GM11168 (cell line): ENCODE measurements at regions not wholly inside any gene's neighbourhood (a gene's known extent, or its start where the extent isn't known, plus 50 kb on each side); places are given as distances from the start of the nearest gene placed in this dataset.

Experiments used
- in situ Hi-C: fragments of 300-500 bp; cut with MboI; formaldehyde crosslinking; loops from one replicate; pipeline ENCODE4 v1.12.0; 2022; ENCODE audit warnings: low sequenced_read_pairs; ENCODE audit not compliant: unreplicated experiment

DNA sequence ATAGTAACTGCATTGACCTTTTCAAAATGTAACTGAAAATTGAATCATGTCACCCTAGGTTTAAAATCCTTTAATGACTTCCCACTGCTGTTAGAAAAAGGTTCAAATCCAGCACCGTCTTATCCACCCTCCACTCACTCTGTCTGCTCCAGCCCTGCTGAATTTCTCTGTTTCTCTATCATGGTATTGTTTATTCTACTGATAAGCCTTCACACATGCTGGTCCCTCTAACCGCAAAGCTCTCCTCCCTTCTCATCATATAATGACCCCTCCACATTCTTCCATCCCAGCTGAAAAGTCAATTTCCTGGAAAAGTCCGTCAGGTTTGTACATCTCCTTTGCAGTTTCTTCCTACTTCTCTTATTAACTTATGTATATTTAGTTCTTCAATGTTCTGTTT, 389.2 kb upstream of the F9 start:
- in situ Hi-C loops: no loop called here

DNA sequence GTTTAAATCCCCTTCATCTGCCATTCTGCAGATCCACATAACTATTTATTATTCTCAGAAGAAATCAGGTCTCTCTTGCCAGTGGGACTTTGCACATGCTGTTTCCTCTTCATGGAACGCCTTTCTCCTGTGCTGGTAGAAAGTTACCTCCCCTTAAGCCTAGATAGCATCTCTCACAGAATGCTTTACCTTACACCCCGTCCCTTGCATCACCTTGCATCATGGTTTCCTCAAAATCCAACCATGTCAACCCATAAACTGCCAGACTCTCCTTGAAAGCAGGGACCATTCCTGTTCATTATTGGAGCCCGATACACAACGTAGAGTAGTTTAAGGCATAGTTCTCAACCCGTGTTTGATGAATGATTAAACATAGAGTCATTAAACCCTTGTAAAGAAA, 396.2 kb upstream of the F9 start:
- in situ Hi-C loops: no loop called here

DNA sequence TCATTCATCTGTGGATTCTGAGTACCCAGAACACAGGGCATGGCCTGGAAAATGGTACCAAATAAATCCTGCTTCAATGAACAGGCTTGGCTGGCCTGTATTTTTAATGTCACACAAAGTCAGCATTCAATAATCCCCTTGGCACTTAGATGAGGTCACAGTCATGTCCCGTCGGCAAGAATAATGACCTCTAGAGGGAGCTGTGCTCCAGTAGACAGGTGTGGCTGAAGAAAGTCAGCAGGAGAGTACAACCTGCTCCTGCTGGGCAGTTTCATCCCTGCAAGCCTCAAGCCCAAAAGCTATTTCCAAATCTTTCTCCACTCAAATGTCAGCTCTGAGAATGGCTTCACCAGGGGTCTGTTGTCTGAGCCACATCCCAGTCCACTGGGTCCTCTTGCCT, 404.0 kb upstream of the F9 start:
- in situ Hi-C loops: no loop called here

DNA sequence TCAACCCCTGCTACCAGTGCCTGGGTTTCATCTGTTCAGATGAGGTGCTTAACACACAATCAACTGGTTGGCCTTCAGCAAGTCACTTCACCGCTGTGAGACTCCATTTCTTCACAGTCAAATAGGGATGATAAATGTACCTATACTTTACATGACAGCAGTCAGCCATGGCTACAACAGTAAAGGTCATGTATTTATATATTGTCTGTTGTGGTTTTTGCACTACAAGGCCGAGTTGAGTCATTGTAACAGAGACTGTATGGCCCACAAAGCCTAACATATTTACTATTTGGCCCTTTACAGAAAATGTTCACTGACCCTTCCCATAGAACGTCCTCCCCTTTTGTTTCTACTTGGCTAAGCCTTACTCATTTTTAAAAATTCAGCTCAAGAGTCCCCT, 404.6 kb upstream of the F9 start:
- in situ Hi-C loops: no loop called here

GRCh38 chrX:139121616-139122286, 408.8 kb upstream of the F9 start:
- in situ Hi-C loops: no loop called here

GRCh38 chrX:139120760-139121159, 409.2 kb upstream of the FGF13 start:
- in situ Hi-C loops: no loop called here

DNA sequence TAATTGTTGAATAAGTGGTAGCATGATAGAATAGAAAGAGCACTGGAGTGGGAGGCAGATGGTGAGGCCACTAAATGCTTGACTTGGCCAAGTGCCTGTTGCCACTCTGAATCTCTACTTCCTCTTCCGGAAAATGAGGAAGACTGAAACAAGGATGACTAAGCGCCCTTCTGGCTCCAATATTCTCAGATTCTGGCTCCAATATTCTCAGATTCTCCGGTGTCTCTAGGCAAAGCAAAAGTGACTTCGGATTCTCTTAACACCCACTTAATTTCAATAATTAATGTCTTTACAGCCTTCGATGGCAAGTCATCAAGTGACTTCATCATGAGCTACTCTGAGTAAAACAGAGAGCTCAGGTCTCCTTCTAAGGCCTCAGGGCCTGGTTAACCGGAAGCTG, 402.2 kb upstream of the FGF13 start:
- in situ Hi-C loops: no loop called here

GRCh38 chrX:139112432-139112831, 400.9 kb upstream of the FGF13 start:
- in situ Hi-C loops: no loop called here

GRCh38 chrX:139106069-139106468, 394.6 kb upstream of the FGF13 start:
- in situ Hi-C loops: no loop called here

GRCh38 chrX:139094671-139095592, 383.4 kb upstream of the FGF13 start:
- in situ Hi-C loops: no loop called here

- in situ Hi-C loops: no loop called here
Observed at GRCh38 chrX:139093201-139093600, 381.7 kb upstream of the FGF13 start.

DNA sequence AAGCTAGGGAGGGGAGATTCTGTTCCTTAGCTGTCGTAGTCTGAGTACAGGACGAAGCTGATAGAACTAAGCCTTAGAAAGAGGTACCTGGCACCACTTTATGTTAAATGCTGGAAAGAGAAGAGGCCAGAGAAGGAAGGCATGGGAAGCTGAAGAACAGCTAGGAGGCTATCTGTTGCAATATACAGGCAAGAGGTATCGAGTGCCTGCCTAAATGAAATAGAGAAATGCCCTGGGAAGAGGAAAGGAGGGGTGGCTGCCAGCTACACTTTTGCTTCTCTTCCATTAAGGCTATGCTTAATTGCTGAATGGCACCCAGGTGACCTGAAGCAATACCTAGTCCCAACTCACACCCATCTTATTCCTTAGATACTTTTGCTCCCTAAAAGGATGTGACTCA, 380.4 kb upstream of the FGF13 start:
- in situ Hi-C loops: no loop called here

DNA sequence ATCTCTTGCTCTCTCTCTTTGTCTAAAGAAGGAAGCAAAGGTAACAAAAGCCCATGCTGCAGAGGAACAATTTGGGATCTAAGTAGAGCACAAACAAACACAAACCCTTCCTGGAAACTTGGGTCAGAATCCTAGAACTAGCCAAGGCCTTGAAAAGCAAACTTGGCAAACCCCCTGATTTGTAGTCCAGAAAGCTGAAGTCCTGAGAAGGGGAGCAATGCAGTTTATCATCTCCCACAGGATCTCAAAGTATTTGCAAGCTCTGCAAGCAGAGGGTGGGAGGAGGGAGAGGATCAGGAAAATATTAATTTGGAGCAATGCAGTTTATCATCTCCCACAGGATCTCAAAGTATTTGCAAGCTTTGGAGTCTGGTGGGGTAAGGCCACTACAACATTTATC, 379.5 kb upstream of the FGF13 start:
- in situ Hi-C loops: no loop called here

- in situ Hi-C loops: no loop called here
Observed at GRCh38 chrX:139086246-139086645, 374.7 kb upstream of the FGF13 start.

DNA sequence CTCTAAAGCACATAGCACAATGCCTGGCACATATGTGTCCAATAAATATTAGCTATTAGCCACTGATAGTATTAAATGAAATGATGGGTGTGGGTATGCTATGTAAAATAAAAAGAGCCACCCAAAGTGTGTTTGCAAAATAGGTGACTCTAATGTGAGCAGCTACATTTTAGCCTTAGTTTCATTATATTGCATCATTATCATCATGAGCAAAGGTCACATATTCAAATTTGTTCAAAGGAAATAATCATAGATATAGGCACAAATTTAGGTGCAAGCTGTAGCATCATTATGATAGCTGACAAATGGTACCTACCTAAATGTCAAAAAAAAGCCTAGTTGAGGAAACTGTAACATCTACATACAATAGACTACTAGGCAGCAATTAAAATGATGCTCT, 373.9 kb upstream of the FGF13 start:
- in situ Hi-C loops: no loop called here

GRCh38 chrX:139083191-139083590, 371.7 kb upstream of the FGF13 start:
- in situ Hi-C loops: no loop called here

DNA sequence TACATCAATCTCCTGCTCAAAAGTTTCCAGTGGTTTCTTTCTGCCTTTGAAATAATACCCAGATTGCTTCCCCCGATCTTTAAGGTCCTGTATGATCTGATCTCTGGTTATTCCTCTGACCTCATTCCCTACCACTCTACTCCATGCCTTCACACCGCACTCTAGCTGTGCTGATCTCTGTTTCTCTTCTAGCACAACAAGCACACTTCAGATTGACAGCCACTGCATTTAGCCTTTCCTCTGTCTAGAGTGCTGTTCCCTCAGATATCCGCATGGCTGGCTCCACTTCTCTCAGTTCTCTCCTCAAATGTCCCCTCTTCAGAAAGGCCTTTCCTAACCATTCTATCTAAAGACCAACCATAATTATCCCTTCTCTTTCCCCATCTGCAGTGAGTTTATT, 370.4 kb upstream of the FGF13 start:
- in situ Hi-C loops: no loop called here

- in situ Hi-C loops: no loop called here
Observed at GRCh38 chrX:139079789-139080188, 368.3 kb upstream of the FGF13 start.

DNA sequence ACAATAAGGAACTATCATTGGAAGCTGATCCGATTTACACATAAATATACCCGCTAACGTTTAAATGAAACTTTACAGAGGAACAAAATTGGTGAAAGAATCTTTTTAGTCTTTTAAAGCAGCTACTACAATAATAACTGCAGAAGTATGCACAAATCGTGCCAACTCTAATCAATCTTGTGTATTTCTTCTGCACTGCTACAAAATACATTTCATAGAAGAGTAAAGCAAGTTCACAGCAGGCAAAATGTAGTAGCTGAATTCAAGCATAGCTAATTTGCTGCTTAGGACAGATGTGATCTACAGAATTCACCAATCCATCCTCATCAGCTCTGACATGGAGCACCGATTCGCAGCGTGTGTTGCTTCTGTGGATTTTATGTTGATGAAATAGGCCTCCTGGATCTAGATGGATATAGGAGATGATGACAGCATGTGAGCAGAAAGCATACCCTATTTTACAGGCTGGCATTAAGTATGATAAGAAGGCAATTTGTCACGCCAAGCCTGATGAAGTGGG, 367.3 kb upstream of the FGF13 start:
- in situ Hi-C loops: no loop called here

DNA sequence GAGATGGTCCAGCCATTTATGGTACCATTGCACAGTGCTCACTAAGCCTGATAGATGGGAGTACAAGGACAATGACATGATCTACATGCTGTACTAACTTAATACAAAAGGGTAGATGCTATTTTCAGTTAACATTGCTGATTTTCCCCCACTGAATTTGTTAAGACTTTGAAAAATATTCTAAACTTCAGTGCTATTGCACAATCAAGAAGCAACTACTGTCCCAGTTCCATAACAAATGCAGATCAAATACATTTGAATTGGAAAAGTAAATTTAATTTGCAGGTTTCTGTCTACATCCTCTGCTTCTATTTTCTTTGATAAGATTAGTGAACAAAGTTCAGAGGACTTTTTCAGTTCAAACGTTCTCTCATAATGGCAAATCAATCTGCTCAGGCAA, 366.8 kb upstream of the FGF13 start:
- in situ Hi-C loops: no loop called here
